SK-N-SH (cell line): ENCODE measurements at regions not wholly inside any gene's neighbourhood (a gene's known extent, or its start where the extent isn't known, plus 50 kb on each side); places are given as distances from the start of the nearest gene placed in this dataset.

Experiments
- CTCF ChIA-PET: fragments of 300-600, 350-600 bp; formaldehyde crosslinking; extraction: SDS; loops from one replicate; lab custom pipeline; 2021; lab: Yijun Ruan, JAX
- POLR2A ChIA-PET: fragments of 350-600 bp; sonication (Branson Sonifier 250); formaldehyde crosslinking; extraction: SDS; loops from one replicate; lab custom pipeline; 2020; ENCODE audit warnings: antibody characterized with exemption, inconsistent platforms; lab: Yijun Ruan, JAX
- DNase-seq: peaks from one replicate; pipeline ENCODE4 v3.0.0; 2012
- H2AFZ ChIP-seq: fragments of 200-600 bp; sonication (generic); 2 replicates; pipeline ENCODE4 v1.8.1; 2016; ENCODE audit warnings: antibody characterized with exemption, mild to moderate bottlenecking, low read depth
- H3F3A ChIP-seq: fragments of 200-600 bp; sonication (generic); replicated peaks from 2 replicates; pipeline ENCODE3; 2016; ENCODE audit warnings: antibody characterized with exemption, mild to moderate bottlenecking; ENCODE audit not compliant: insufficient read depth
- H3K27ac ChIP-seq, 2 experiments: fragments of 200-500 bp in 1 of 2; fragments of 200-600 bp in 1 of 2; sonication (Bioruptor generic) in 1 of 2; sonication (generic), shearing (Covaris generic) in 1 of 2; 2 replicates each; pipeline versions ENCODE4 v1.5.1 to v1.6.1; 2014 to 2016; ENCODE audit warnings: low read depth in 2 of 2, inconsistent platforms in 1 of 2, low read length in 1 of 2, mild to moderate bottlenecking in 1 of 2, mixed read lengths in 1 of 2
- H3K27me3 ChIP-seq: fragments of 200-600 bp; sonication (generic), shearing (Covaris generic); 2 replicates; pipeline ENCODE4 v1.6.1; 2016; ENCODE audit warnings: mixed run types; ENCODE audit not compliant: insufficient read depth
- H3K36me3 ChIP-seq, 2 experiments: fragments of 200-500 bp in 1 of 2; fragments of 200-600 bp in 1 of 2; sonication (Bioruptor generic) in 1 of 2; sonication (generic) in 1 of 2; replicated peaks in 1 of 2; 2 replicates each; pipeline versions ENCODE3 to v1.5.1; 2014 to 2016; ENCODE audit warnings: low read length in 1 of 2, mild to moderate bottlenecking in 1 of 2; ENCODE audit not compliant: insufficient read depth in 2 of 2, control insufficient read depth in 1 of 2
- H3K4me1 ChIP-seq, 2 experiments: fragments of 200-500 bp in 1 of 2; fragments of 200-600 bp in 1 of 2; sonication (Bioruptor generic) in 1 of 2; sonication (generic), shearing (Covaris generic) in 1 of 2; 2 replicates each; pipeline versions ENCODE4 v1.5.1 to v1.6.1; 2014 to 2016; ENCODE audit warnings: low read depth in 1 of 2, low read length in 1 of 2, mixed run types in 1 of 2; ENCODE audit not compliant: insufficient read depth in 2 of 2, control insufficient read depth in 1 of 2
- H3K4me2 ChIP-seq: fragments of 200-600 bp; sonication (generic), shearing (Covaris generic); 2 replicates; pipeline ENCODE4 v1.6.1; 2017; ENCODE audit warnings: mixed run types
- H3K4me3 ChIP-seq, 2 experiments: fragments of 200-500 bp in 1 of 2; fragments of 200-600 bp in 1 of 2; sonication (Bioruptor generic) in 1 of 2; sonication (generic), shearing (Covaris generic) in 1 of 2; 2 replicates each; pipeline versions ENCODE4 v1.5.1 to v1.8.1; 2014 to 2016; ENCODE audit warnings: low read depth in 2 of 2, inconsistent platforms in 1 of 2, low read length in 1 of 2, mild to moderate bottlenecking in 1 of 2, mixed read lengths in 1 of 2, moderate library complexity in 1 of 2
- H3K79me2 ChIP-seq: fragments of 200-600 bp; sonication (generic); 2 replicates; pipeline ENCODE4 v1.8.1; 2017; ENCODE audit warnings: mild to moderate bottlenecking; ENCODE audit not compliant: insufficient read depth
- H3K9ac ChIP-seq: fragments of 200-600 bp; sonication (generic); 2 replicates; pipeline ENCODE4 v1.6.1; 2017; ENCODE audit warnings: mixed run types
- H3K9me2 ChIP-seq: fragments of 200-600 bp; sonication (generic); 2 replicates; pipeline ENCODE4 v1.6.1; 2017; ENCODE audit warnings: mixed run types
- H3K9me3 ChIP-seq: fragments of 200-600 bp; sonication (generic); 2 replicates; pipeline ENCODE4 v1.6.1; 2017; ENCODE audit warnings: mixed run types, mild to moderate bottlenecking, moderate library complexity
- H4K20me1 ChIP-seq: fragments of 200-600 bp; sonication (generic); 2 replicates; pipeline ENCODE4 v1.6.1; 2017; ENCODE audit warnings: mild to moderate bottlenecking, mixed run types; ENCODE audit not compliant: insufficient read depth
- CTCF ChIP-seq: fragments of 200-600 bp; sonication (generic); IDR thresholded peaks from 2 replicates; pipeline ENCODE4 v1.6.1; 2017; ENCODE audit warnings: antibody characterized with exemption, mild to moderate bottlenecking, moderate library complexity
- ELF1 ChIP-seq: IDR thresholded peaks from 2 replicates; pipeline ENCODE4 v1.4.0; 2012
- EP300 ChIP-seq, 2 experiments: IDR thresholded peaks; 2 replicates each; pipeline versions ENCODE4 v1.4.0 to v1.6.1; 2012; ENCODE audit warnings: borderline replicate concordance in 1 of 2, low read depth in 1 of 2, low read length in 1 of 2
- FOXM1 ChIP-seq: IDR thresholded peaks from 2 replicates; pipeline ENCODE4 v1.4.0; 2012; ENCODE audit warnings: low read depth, mild to moderate bottlenecking
- GABPA ChIP-seq: IDR thresholded peaks from 2 replicates; pipeline ENCODE4 v1.4.0; 2012; ENCODE audit warnings: low read depth, mild to moderate bottlenecking
- GATA2 ChIP-seq: sonication (generic); formaldehyde crosslinking; IDR thresholded peaks from 2 replicates; pipeline ENCODE4 v1.5.0; 2020; ENCODE audit warnings: mild to moderate bottlenecking, missing genetic modification reagents
- MAX ChIP-seq: IDR thresholded peaks from 2 replicates; pipeline ENCODE4 v1.4.0; 2012; ENCODE audit warnings: low read depth
- MEF2A ChIP-seq: IDR thresholded peaks from 2 replicates; pipeline ENCODE4 v1.4.0; 2012; ENCODE audit warnings: low read depth, borderline replicate concordance
- NRF1 ChIP-seq: IDR thresholded peaks from 2 replicates; pipeline ENCODE4 v1.6.1; 2012; ENCODE audit warnings: low read depth, mild to moderate bottlenecking, low read length
- POLR2AphosphoS5 ChIP-seq: IDR thresholded peaks from 2 replicates; pipeline ENCODE4 v1.6.1; 2012; ENCODE audit warnings: low read depth, low read length
- SMC3 ChIP-seq: IDR thresholded peaks from 2 replicates; pipeline ENCODE4 v1.6.1; 2012; ENCODE audit warnings: low read depth, low read length, improper control_type of control experiment
- USF1 ChIP-seq: IDR thresholded peaks from 2 replicates; pipeline ENCODE4 v1.4.0; 2012; ENCODE audit warnings: low read depth, borderline replicate concordance

- TF ChIP-seq USF1 = no peak
- TF ChIP-seq MAX = no peak
- TF ChIP-seq CTCF = no peak
- no peak for TF ChIP-seq EP300 (IDR thresholded peaks at IDR 0.05; ENCODE audit: borderline replicate concordance in 1 of 2, low read depth in 1 of 2, low read length in 1 of 2)
- TF ChIP-seq POLR2AphosphoS5 = no peak
- TF ChIP-seq SMC3 = no peak
- no peak for TF ChIP-seq ELF1
- TF ChIP-seq, all 33 proteins: peak for 0
These were observed 310.4 kb downstream of the TFAP2B start (continued) for GRCh38 chr6:51129043-51129442.

- ChIA-PET POLR2A (no interaction called here), CTCF (interaction anchor here (1.3 kb wide), 1 partner anchor 21 kb away, joined by 3 read pairs; no protein-coding TSS in a partner anchor)
- H4K20me1 ChIP-seq = no peaks in the 10 kb centered on the region
- TF ChIP-seq GATA2 (no peak), SMC3 (no peak), ELF1 (no peak), NRF1 (no peak), CTCF (no peak), MEF2A (no peak), GABPA (no peak), FOXM1 (no peak)
- H3K9me3 ChIP-seq = no peaks in the 10 kb centered on the region
- no peak overlapping the region for H3K27ac ChIP-seq
- no peak overlapping the region for H2AFZ ChIP-seq
- no peaks in the 10 kb centered on the region for H3F3A ChIP-seq
- no peaks in the 10 kb centered on the region for H3K4me1 ChIP-seq
- no peak for DNase-seq
- H3K36me3 ChIP-seq = no peaks in the 10 kb centered on the region
- H3K27me3 ChIP-seq = no peaks in the 10 kb centered on the region
- no peak overlapping the region for H3K9ac ChIP-seq
- no peak overlapping the region for H3K4me3 ChIP-seq
- no peaks in the 10 kb centered on the region for H3K9me2 ChIP-seq
- H3K79me2 ChIP-seq = no peaks in the 10 kb centered on the region
- no peak overlapping the region for H3K4me2 ChIP-seq
These were observed 319.1 kb downstream of the TFAP2B start for GRCh38 chr6:51137777-51138176.
